Ureter (tissue), 1 donor: ENCODE measurements at regions not wholly inside any gene's neighbourhood (a gene's known extent, or its start where the extent isn't known, plus 50 kb on each side); places are given as distances from the start of the nearest gene placed in this dataset.
"Not testable (repeated sequence)": the region's sequence is repeated elsewhere in the genome, so short reads cannot be mapped to it uniquely, and the experiment has no call there.

Experiments used
- DNase-seq: peaks from one replicate; pipeline ENCODE4 v3.0.0-alpha.2; 2020; ENCODE audit warnings: low spot score
- donor health status: DM: yes; HTN: yes; CAD: no.

DNA sequence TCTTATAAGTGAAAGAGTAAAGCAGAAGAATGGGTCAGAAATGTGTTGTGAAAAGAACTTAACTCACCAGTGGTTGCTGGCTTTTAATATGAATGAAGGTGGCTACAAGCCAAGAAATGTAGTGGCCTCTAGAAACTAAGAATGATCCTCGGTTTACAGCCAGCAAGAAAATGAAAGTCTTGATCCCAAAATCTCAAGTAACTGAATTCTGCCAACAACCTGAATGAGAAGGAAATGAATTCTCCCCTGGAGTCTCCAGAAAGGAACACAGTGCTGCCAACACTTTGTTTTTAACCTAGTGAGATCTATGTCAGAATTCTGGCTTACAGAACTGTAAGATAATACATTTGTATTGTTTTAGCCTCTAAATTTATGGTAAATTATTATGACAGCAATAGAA, 193.0 kb downstream of the FZD1 start:
- no peak for DNase-seq

DNA sequence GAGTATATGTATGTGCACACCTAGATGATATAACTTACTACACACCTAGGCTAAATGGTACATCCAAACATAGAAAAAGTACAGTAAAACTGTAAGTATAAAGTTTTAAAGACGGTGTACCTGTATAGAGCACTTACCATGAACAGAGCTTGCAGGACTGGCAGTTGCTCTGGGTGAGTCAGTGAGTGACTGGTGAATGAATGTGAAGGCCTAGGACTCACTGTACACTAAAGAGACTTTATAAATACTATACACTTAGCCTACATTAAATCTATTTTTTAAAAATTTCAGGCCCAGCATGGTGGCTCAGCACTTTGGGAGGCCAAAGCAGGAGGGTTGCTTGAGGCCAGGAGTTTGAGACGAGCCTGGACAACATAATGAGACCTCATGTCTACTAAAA, 195.3 kb downstream of the FZD1 start:
- DNase-seq, result no peak

- no peak for DNase-seq
Observed at GRCh38 chr7:91462316-91462715, 198.1 kb downstream of the FZD1 start.

- DNase-seq, result no peak
Observed at GRCh38 chr7:91463330-91463729, 199.1 kb downstream of the FZD1 start.

DNA sequence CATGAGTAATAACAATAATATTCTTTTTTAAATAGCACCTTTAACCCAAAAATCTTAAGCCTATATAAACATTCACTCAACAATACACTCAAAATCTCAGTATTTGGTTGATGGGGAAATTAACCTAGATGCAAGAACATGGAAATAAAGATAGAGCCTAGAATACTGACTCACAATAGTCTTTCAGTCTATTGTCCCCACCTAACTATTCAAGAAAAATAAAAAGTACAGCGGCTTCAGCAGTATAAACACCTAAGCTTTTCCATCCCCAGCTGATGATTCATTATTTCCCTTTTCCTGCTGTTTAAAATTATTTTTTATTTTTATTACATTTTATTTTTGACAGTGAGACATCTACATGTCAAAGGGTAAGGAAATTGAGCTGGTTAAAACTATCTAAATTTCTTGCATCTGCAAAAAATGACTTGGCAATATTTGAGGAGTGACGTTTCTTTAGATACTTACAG, 201.4 kb downstream of the FZD1 start:
- no peak for DNase-seq

DNA sequence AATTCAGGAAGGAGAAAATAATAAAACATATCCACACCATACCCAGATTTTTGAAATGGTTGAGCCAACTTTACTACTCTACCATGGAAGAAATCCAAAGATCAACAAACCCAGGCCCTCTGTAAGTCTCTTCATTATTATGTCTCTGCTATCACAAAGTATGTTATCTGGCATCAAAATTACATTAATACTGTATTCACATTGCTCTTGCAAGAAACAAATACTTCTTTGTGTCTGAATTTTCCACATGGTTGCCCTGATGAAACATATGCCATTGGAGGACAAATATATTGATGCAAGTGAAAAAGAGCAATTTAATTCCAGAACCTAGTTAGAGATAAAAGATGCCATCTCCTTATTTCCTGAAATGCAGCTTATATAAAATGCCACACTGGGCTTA, 204.0 kb downstream of the FZD1 start:
- no peak for DNase-seq

DNA sequence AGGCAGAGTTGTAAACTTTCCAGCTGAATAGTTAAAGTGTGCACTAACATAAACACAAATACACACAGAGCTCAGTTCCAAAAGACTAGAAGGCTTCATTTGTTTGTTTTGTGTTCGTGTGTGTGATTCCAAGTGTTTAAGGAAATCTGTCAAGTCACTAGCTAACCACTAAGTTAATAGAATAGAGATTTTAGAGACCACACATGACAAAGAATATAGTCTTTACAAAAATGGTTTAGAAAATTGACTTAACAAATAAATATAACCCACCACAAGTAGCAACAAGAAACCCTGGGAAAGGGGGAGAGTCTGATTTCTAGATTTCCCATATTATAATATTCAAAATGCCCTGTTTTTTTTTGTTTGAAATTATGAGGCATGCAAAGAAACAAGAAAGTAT, 209.4 kb downstream of the FZD1 start:
- no peak for DNase-seq

GRCh38 chr7:91474074-91474473, 209.8 kb downstream of the FZD1 start:
- no peak for DNase-seq

- not testable (repeated sequence) for DNase-seq
Observed at GRCh38 chr7:91480470-91480869, 216.2 kb downstream of the FZD1 start.

GRCh38 chr7:91491868-91492267, 227.6 kb downstream of the FZD1 start:
- no peak for DNase-seq

- no peak for DNase-seq
Observed at GRCh38 chr7:91492317-91492716, 228.1 kb downstream of the FZD1 start.

DNA sequence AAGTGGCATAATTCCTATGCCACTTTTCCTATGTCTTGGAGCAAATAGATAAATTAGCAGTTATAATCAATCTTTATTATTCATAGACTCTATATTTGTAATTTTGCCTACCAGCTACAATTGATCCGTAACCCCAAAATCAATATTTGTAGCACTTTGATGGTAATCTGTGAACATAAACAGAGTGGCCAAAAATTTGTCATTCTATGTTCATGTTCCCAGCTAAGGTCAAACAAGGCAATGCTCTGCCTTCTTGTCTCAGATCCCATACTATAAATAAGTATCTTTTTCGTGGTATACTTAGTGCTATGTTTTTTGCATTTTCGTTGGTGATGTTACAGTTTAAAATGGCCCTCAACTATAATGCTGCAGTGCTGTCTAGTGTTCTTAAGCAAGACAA, 228.5 kb downstream of the FZD1 start:
- no peak for DNase-seq

DNA sequence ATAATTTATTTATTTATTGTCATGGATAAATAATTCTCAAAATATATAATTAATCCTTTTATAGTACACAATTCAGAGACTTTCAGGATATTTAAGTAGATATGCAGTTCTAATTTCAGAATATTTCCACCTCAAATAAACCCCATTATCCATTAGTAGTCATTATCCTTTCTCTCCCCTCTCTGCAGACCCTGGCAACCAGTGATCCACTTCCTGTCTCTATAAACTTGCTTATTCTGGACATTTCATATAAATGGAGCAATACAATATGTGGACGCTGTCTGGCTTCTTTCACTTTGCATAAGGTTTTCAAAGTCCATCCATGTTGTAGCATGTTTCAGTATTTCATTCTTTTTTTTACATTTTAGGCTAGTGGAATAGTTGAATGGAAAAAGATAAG, 230.2 kb downstream of the FZD1 start:
- DNase-seq, result no peak

GRCh38 chr7:91496251-91496820, 232.1 kb downstream of the FZD1 start:
- DNase-seq, result no peak

DNA sequence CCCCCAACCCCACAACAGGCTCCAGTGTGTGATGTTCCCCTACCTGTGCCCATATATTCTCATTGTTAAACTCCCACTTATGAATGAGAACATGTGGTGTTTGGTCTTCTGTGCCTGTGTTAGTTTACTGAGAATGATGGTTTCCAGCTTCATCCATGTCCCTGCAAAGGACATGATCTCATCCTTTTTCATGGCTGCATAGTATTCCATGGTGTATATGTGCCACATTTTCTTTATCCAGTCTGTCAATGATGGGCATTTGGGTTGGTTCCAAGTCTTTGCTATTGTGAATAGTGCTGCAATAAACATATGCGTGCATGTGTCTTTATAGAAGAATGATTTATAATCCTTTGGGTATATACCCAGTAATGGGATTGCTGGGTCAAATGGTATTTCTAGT, 233.0 kb downstream of the FZD1 start:
- not testable (repeated sequence) for DNase-seq

GRCh38 chr7:91503934-91504555, 239.8 kb downstream of the FZD1 start:
- DNase-seq, result no peak

GRCh38 chr7:91504919-91505318, 240.7 kb downstream of the FZD1 start:
- no peak for DNase-seq

DNA sequence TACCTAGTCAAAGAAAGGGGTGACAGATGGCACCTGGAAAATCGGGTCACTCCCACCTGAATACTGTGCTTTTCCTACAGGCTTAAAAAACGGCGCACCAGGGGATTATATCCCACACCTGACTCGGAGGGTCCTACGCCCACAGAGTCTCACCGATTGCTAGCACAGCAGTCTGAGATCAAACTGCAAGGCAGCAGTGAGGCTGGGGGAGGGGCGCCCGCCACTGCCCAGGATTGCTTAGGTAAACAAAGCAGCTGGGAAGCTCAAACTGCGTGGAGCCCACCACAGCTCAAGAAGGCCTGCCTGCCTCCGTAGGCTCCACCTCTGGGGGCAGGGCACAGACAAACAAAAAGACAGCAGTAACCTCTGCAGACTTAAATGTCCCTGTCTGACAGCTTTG, 242.7 kb downstream of the FZD1 start:
- not testable (repeated sequence) for DNase-seq

GRCh38 chr7:91511861-91512260, 247.6 kb downstream of the FZD1 start:
- DNase-seq, result not testable (repeated sequence)

GRCh38 chr7:91512958-91513357, 248.7 kb downstream of the FZD1 start:
- no peak for DNase-seq

- DNase-seq, result no peak
Observed at GRCh38 chr7:91514591-91514990, 250.4 kb downstream of the FZD1 start.

GRCh38 chr7:91515961-91516360, 251.7 kb downstream of the FZD1 start:
- DNase-seq, result no peak

GRCh38 chr7:91517201-91517785, 253.1 kb downstream of the FZD1 start:
- DNase-seq, result no peak

DNA sequence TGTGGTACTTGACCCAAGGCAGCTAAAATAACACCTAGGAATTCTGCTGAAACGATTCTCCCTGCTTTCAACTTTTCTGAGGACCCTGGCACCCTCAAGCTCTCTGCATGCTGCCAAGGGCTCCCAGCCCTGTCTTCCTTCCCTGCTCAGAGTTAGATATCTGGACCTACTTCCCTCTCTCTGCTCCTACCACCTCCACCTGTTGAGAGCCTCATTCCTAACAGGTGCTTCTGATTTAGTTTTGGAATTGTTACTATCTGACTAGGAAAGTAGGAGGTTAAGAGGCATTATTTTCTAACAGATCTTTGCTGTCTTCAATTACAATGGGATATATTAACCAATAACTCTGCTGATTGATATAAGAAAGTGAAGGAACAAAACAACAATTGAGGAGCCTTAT, 253.8 kb downstream of the FZD1 start:
- no peak for DNase-seq
